ENCODE measurements at regions not wholly inside any gene's neighbourhood (a gene's known extent, or its start where the extent isn't known, plus 50 kb on each side); places are given as distances from the start of the nearest gene placed in this dataset.
A peak's percentile ranks its signal among the peaks of the same experiment; 100 is the strongest.
"Not testable (repeated sequence)": the region's sequence is repeated elsewhere in the genome, so short reads cannot be mapped to it uniquely, and the experiment has no call there.

DNA sequence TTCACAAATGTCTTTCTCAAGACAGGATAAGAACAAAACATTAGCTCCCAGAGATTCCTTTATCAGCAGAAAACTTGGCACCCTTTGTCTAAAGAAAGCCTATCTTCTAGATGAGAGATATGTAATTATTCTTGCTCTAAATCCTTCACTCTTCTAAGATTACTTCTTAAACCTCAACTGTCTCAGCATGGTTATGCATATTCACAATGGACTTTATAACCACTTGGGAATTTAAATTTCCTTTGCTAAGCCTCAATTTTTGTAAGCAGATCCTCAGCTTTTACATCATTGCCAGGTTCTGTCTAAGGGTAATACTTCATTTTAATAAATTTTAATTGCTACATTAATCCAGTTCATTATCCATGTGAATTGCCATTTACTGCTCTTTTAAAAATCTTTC lies 433.6 kb upstream of the DDI1 start:
- TF ChIP-seq, protein P1, sequence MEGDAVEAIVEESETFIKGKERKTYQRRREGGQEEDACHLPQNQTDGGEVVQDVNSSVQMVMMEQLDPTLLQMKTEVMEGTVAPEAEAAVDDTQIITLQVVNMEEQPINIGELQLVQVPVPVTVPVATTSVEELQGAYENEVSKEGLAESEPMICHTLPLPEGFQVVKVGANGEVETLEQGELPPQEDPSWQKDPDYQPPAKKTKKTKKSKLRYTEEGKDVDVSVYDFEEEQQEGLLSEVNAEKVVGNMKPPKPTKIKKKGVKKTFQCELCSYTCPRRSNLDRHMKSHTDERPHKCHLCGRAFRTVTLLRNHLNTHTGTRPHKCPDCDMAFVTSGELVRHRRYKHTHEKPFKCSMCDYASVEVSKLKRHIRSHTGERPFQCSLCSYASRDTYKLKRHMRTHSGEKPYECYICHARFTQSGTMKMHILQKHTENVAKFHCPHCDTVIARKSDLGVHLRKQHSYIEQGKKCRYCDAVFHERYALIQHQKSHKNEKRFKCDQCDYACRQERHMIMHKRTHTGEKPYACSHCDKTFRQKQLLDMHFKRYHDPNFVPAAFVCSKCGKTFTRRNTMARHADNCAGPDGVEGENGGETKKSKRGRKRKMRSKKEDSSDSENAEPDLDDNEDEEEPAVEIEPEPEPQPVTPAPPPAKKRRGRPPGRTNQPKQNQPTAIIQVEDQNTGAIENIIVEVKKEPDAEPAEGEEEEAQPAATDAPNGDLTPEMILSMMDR (IDR thresholded peaks at IDR 0.05), result no peak
- intact Hi-C loops (cut with DNase I), result no loop called here
- H3K4me1 ChIP-seq, result no peaks in the 10 kb centered on the region
- no peak overlapping the region for H3K27ac ChIP-seq
- H3K4me3 ChIP-seq, result no peak overlapping the region
- no peaks in the 10 kb centered on the region for H3K36me3 ChIP-seq
- DNase-seq, result no peak
- H3K9me3 ChIP-seq, result no peaks in the 10 kb centered on the region
- no peaks in the 10 kb centered on the region for H3K27me3 ChIP-seq (ENCODE audit: low read depth)
- ATAC-seq, result no peak

DNA sequence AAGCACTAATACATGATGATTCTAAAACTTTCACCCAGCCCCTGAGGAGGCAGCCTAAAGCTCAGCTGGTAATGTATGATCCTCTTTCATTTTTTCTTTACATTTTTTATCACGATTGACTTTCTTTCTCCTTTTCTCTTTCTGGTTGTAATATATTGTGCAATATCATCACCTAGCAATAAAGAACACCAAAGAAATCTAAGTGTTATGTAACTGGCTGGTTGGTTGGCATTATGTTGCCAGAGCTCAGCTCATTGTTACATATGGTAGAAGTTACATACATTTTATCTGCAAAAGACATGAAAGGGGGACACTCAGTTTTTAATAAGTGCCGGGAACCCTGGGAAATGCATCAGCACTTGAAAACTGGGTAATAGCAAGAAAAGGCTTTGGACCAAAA lies 432.1 kb upstream of the DDI1 start:
- H3K36me3 ChIP-seq, result no peaks in the 10 kb centered on the region
- H3K9me3 ChIP-seq, result no peaks in the 10 kb centered on the region
- no peaks in the 10 kb centered on the region for H3K27me3 ChIP-seq (ENCODE audit: low read depth)
- H3K4me3 ChIP-seq, result no peak overlapping the region
- no peaks in the 10 kb centered on the region for H3K4me1 ChIP-seq
- intact Hi-C loops (cut with DNase I), result no loop called here
- DNase-seq (no peak), ATAC-seq (no peak)
- TF ChIP-seq, protein P1 (IDR thresholded peaks at IDR 0.05), result no peak
- no peak overlapping the region for H3K27ac ChIP-seq

DNA sequence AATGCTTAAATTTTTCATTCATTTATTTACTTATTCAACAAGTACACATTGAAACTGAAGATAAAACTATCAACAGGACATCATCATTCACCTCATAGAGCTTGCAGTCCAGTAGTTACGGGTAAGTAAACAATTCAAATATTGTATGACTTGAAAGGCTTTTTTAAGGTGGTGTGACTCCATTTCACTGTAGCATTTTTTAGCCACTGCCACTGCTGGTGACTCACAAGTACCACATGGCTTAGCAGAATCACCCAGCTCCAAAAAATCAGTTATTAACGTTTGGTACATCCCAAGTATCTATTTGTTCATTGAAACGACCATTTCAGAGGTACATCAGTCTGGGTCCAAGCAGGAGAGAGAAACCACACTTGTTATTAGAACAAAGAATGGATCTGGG lies 427.9 kb upstream of the DDI1 start:
- TF ChIP-seq, protein P1 (IDR thresholded peaks at IDR 0.05), result no peak
- DNase-seq, result no peak
- Histone ChIP-seq H3K27me3 (ENCODE audit: low read depth) (no peaks in the 10 kb centered on the region), H3K27ac (no peak overlapping the region), H3K4me1 (no peaks in the 10 kb centered on the region), H3K9me3 (no peaks in the 10 kb centered on the region), H3K4me3 (no peak overlapping the region), H3K36me3 (no peaks in the 10 kb centered on the region)
- no peak for ATAC-seq
- intact Hi-C loops (cut with DNase I), result no loop called here

DNA sequence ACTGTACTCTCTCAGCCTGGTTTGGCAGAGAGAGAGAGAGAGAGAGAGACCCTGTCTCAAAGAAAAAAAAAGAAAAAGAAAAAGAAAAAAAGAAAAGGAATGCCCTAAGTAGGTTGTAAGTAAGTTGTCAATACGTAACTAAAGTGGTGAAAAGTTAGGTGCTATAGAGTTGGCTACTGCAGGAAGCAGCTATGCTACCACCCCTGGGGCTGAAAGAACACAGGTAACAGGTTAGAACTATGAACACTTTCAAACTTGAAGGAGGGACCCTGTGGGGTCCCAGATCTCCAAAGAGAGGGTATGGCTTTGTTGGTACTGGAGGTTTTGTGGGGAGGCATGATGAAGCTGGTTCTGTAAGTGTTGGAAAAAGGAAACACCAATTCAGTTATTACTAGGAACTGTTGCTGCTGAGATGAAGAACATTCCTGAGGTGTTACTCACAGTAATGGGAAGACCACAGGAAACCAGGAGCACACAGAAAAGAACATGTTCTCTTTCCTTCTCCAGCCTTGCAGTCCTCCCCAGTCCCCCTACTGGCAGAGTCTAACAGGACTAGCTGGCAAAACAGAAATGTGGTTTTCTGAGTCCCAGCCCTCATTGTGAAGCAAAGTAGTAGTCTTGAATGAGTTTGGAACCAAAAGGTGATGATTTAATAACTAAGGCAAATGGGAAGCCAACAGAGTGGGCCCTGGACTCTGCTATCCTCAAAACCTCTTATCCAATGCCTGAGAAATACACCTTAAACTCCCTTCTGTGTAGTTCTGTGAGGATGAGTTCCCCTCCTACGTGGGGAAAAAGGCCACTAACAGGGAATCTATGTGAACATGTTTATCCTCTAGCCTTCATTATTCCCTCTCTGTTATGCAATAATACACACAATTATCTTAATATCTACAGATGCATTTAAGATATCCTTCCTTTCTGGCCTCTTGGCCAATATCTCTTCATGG lies 427.0 kb upstream of the DDI1 start:
- ATAC-seq (peak in 1 of 2 donors; percentile 23), DNase-seq (no peak)
- Histone ChIP-seq H3K27ac (no peak overlapping the region), H3K4me3 (no peak overlapping the region), H3K9me3 (no peaks in the 10 kb centered on the region), H3K36me3 (no peaks in the 10 kb centered on the region), H3K27me3 (ENCODE audit: low read depth) (no peaks in the 10 kb centered on the region), H3K4me1 (no peaks in the 10 kb centered on the region)
- TF ChIP-seq, protein P1 (IDR thresholded peaks at IDR 0.05), result no peak
- intact Hi-C loops (cut with DNase I), result no loop called here

DNA sequence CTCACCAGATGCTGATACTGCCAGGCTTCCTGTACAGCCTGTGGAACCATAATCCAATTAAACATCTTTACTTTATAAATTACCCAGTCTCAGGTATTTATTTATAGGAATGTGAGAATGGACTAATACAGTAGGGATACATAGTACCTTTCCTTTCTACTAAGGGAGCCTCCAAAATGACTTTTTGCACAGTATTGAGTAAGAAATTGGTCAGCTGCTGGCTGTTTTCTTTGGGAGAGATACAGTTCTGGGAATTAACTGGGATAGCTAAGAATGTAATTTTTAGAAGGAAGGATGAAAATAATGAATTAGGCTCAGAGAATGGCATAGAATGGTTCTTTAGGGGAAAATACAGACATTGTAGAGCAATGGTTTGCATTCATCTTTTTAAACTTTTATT lies 426.0 kb upstream of the DDI1 start:
- no peak overlapping the region for H3K27ac ChIP-seq
- no peaks in the 10 kb centered on the region for H3K4me1 ChIP-seq
- TF ChIP-seq, protein P1 (IDR thresholded peaks at IDR 0.05), result no peak
- no peaks in the 10 kb centered on the region for H3K9me3 ChIP-seq
- ATAC-seq (no peak), DNase-seq (no peak)
- H3K27me3 ChIP-seq (ENCODE audit: low read depth), result no peaks in the 10 kb centered on the region
- no peak overlapping the region for H3K4me3 ChIP-seq
- H3K36me3 ChIP-seq, result no peaks in the 10 kb centered on the region
- intact Hi-C loops (cut with DNase I), result no loop called here

DNA sequence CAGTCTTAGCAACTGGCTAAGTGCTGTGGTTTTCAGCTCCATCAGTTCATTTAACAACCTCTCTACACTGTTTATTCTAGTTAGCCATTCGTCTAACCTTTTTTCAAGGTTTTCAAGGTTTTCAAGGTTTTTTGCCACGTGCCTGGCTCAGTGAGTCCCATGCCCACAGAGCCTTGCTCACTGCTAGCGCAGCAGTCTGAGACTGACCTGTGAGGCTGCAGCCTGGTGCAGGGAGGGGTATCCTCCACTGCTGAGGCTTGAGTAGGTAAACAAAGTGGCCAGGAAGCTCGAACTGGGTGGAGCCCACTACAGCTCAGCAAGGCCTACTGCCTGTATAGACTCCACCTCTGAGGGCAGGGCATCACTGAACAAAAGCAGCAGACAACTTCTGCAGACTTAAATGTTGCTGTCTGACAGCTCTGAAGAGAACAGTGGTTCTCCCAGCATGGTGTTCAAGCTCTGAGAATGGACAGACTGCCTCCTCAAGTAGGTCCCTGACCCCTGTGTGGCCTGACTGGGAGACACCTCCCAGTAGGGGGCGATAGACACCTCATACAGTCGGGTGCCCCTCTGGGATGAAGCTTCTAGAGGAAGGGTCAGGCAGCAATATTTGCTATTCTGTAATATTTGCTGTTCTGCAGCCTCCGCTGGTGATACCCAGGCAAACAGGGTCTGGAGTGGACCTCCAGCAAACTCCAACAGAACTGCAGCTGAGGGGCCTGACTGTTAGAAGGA lies 424.7 kb upstream of the DDI1 start:
- intact Hi-C loops (cut with DNase I); ATAC-seq; H3K4me3 ChIP-seq; H3K27ac ChIP-seq; H3K9me3 ChIP-seq; H3K4me1 ChIP-seq; H3K36me3 ChIP-seq; H3K27me3 ChIP-seq (ENCODE audit: low read depth); DNase-seq: not testable (repeated sequence)

DNA sequence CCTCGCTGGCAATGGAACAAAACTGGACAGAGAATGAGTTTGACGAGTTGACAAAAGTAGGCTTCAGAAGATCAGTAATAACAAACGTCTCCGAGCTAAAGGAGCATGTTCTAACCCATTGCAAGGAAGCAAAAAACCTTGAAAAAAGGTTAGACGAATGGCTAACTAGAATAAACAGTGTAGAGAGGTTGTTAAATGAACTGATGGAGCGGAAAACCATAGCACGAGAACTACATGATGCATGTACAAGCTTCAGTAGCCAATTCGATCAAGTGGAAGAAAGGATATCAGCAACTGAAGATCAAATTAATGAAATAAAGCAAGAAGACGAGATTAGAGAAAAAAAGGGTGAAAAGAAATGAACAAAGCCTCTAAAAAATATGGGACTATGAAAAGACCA lies 424.0 kb upstream of the DDI1 start:
- H3K27me3 ChIP-seq (ENCODE audit: low read depth); H3K27ac ChIP-seq; DNase-seq; ATAC-seq; H3K4me3 ChIP-seq; intact Hi-C loops (cut with DNase I); H3K36me3 ChIP-seq; H3K9me3 ChIP-seq; H3K4me1 ChIP-seq: not testable (repeated sequence)

DNA sequence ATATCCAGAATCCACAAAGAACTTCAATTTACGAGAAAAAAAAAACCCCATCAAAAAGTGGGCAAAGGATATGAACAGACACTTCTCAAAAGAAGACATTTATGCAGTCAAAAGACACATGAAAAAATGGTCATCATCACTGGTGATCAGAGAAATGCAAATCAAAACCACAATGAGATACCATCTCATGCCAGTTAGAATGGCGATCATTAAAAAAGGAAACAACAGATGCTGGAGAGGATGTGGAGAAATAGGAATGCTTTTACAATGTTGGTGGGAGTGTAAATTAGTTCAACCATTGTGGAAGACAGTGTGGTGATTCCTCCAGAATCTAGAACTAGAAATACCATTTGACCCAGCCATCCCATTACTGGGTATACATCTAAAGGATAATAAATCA lies 419.9 kb upstream of the DDI1 start:
- H3K36me3 ChIP-seq; H3K27ac ChIP-seq; H3K4me1 ChIP-seq; H3K4me3 ChIP-seq; H3K9me3 ChIP-seq; DNase-seq; intact Hi-C loops (cut with DNase I); ATAC-seq; H3K27me3 ChIP-seq (ENCODE audit: low read depth): not testable (repeated sequence)
